KMS-11 (cell line): ENCODE measurements at regions not wholly inside any gene's neighbourhood (a gene's known extent, or its start where the extent isn't known, plus 50 kb on each side); places are given as distances from the start of the nearest gene placed in this dataset.

Source experiments
- H2AFZ ChIP-seq: fragments of 200-600 bp; sonication (generic); 2 replicates; pipeline ENCODE4 v1.6.1; 2016; ENCODE audit warnings: antibody characterized with exemption, mixed run types, low read depth
- H3K27ac ChIP-seq: fragments of 200-600 bp; sonication (generic); 2 replicates; pipeline ENCODE4 v1.6.1; 2016; ENCODE audit warnings: mild to moderate bottlenecking, mixed run types
- H3K27me3 ChIP-seq: fragments of 200-600 bp; sonication (generic); 2 replicates; pipeline ENCODE4 v1.6.1; 2017; ENCODE audit warnings: mild to moderate bottlenecking, low read depth, mixed run types, moderate library complexity; ENCODE audit not compliant: insufficient read depth
- H3K36me3 ChIP-seq: fragments of 200-600 bp; sonication (generic); 2 replicates; pipeline ENCODE4 v1.6.1; 2017; ENCODE audit warnings: mild to moderate bottlenecking, mixed run types; ENCODE audit not compliant: insufficient read depth
- H3K4me1 ChIP-seq: fragments of 200-600 bp; sonication (generic); 2 replicates; pipeline ENCODE4 v1.6.1; 2016; ENCODE audit warnings: mild to moderate bottlenecking, low read depth, mixed run types; ENCODE audit not compliant: poor library complexity, severe bottlenecking
- H3K4me2 ChIP-seq: fragments of 200-600 bp; sonication (generic); 2 replicates; pipeline ENCODE4 v1.7.0; 2016; ENCODE audit warnings: mild to moderate bottlenecking, mixed run types
- H3K4me3 ChIP-seq: fragments of 200-600 bp; sonication (generic); IDR thresholded peaks from 2 replicates; pipeline ENCODE4 v1.6.1; 2017; ENCODE audit warnings: low read depth, low read length, mixed read lengths; ENCODE audit not compliant: insufficient read depth
- H3K79me2 ChIP-seq: fragments of 200-600 bp; sonication (generic); 2 replicates; pipeline ENCODE4 v1.6.1; 2016; ENCODE audit warnings: low read depth, mixed run types; ENCODE audit not compliant: insufficient read depth
- H3K9ac ChIP-seq: fragments of 200-600 bp; sonication (generic); 2 replicates; pipeline ENCODE4 v1.6.1; 2016; ENCODE audit warnings: mild to moderate bottlenecking, mixed run types
- H4K20me1 ChIP-seq: fragments of 200-600 bp; sonication (generic); 2 replicates; pipeline ENCODE4 v1.6.1; 2016; ENCODE audit warnings: mild to moderate bottlenecking, mixed run types; ENCODE audit not compliant: insufficient read depth
- CTCF ChIP-seq: fragments of 200-600 bp; sonication (generic); conservative IDR thresholded peaks from 2 replicates; pipeline ENCODE4 v1.6.1; 2017; ENCODE audit warnings: low read depth, mild to moderate bottlenecking, antibody characterized with exemption, low read length, moderate library complexity, mixed read lengths

- Histone ChIP-seq H3K9ac (no peak overlapping the region), H3K27me3 (no peaks in the 10 kb centered on the region), H3K36me3 (no peaks in the 10 kb centered on the region), H2AFZ (no peak overlapping the region), H3K4me1 (no peaks in the 10 kb centered on the region), H3K4me3 (no peak overlapping the region), H4K20me1 (no peaks in the 10 kb centered on the region), H3K79me2 (no peaks in the 10 kb centered on the region), H3K4me2 (no peak overlapping the region), H3K27ac (no peak overlapping the region)
- no peak for TF ChIP-seq CTCF
These were observed 132.7 kb downstream of the ANXA2 start for GRCh38 chr15:60265057-60265456.

GRCh38 chr15:60272623-60273022, 125.2 kb downstream of the ANXA2 start:
- Histone ChIP-seq H3K27me3 (no peaks in the 10 kb centered on the region), H3K79me2 (no peaks in the 10 kb centered on the region), H2AFZ (no peak overlapping the region), H4K20me1 (no peaks in the 10 kb centered on the region), H3K4me1 (no peaks in the 10 kb centered on the region), H3K9ac (no peak overlapping the region), H3K4me2 (no peak overlapping the region), H3K27ac (no peak overlapping the region), H3K4me3 (no peak overlapping the region), H3K36me3 (no peaks in the 10 kb centered on the region)
- TF ChIP-seq CTCF = no peak

GRCh38 chr15:60275624-60276023, 122.2 kb downstream of the ANXA2 start:
- Histone ChIP-seq H4K20me1 (no peaks in the 10 kb centered on the region), H3K4me3 (no peak overlapping the region), H3K9ac (no peak overlapping the region), H3K27ac (no peak overlapping the region), H2AFZ (no peak overlapping the region), H3K36me3 (no peaks in the 10 kb centered on the region), H3K4me2 (no peak overlapping the region), H3K27me3 (no peaks in the 10 kb centered on the region), H3K79me2 (no peaks in the 10 kb centered on the region), H3K4me1 (no peaks in the 10 kb centered on the region)
- TF ChIP-seq CTCF = no peak

- H3K27ac ChIP-seq = no peak overlapping the region
- H4K20me1 ChIP-seq = no peaks in the 10 kb centered on the region
- H3K9ac ChIP-seq = no peak overlapping the region
- H3K4me2 ChIP-seq = no peak overlapping the region
- H3K4me1 ChIP-seq = no peaks in the 10 kb centered on the region
- no peak for TF ChIP-seq CTCF
- no peak overlapping the region for H2AFZ ChIP-seq
- H3K36me3 ChIP-seq = no peaks in the 10 kb centered on the region
- no peaks in the 10 kb centered on the region for H3K27me3 ChIP-seq
- H3K79me2 ChIP-seq = no peaks in the 10 kb centered on the region
- H3K4me3 ChIP-seq = no peak overlapping the region
These were observed 118.9 kb downstream of the ANXA2 start for GRCh38 chr15:60278879-60279278.

GRCh38 chr15:60280259-60280658, 117.5 kb downstream of the ANXA2 start:
- Histone ChIP-seq H2AFZ (no peak overlapping the region), H3K4me3 (no peak overlapping the region), H3K79me2 (no peaks in the 10 kb centered on the region), H3K27ac (no peak overlapping the region), H4K20me1 (no peaks in the 10 kb centered on the region), H3K36me3 (no peaks in the 10 kb centered on the region), H3K27me3 (no peaks in the 10 kb centered on the region), H3K9ac (no peak overlapping the region), H3K4me2 (no peak overlapping the region), H3K4me1 (no peaks in the 10 kb centered on the region)
- no peak for TF ChIP-seq CTCF
